NCI-H1092 (cell line): ENCODE measurements at regions not wholly inside any gene's neighbourhood (a gene's known extent, or its start where the extent isn't known, plus 50 kb on each side); places are given as distances from the start of the nearest gene placed in this dataset.
"Not testable (repeated sequence)": the region's sequence is repeated elsewhere in the genome, so short reads cannot be mapped to it uniquely, and the experiment has no call there.

ENCODE experiments used
- DNase-seq: peaks from one replicate; lab custom pipeline; 2025; lab: John Stamatoyannopoulos, UW

- no peak for DNase-seq
Observed at GRCh38 chr7:86202833-86203232, 440.9 kb upstream of the GRM3 start.

GRCh38 chr7:86201767-86202166, 441.9 kb upstream of the GRM3 start:
- no peak for DNase-seq

- DNase-seq = no peak
Observed at GRCh38 chr7:86199881-86200614, 443.7 kb upstream of the GRM3 start.

- no peak for DNase-seq
Observed at GRCh38 chr7:86190351-86190750, 453.4 kb upstream of the GRM3 start.

- DNase-seq = no peak
Observed at GRCh38 chr7:86181474-86181873, 462.2 kb upstream of the GRM3 start.

GRCh38 chr7:86164827-86165226, 478.9 kb upstream of the GRM3 start:
- DNase-seq = no peak

GRCh38 chr7:86158111-86158510, 485.6 kb upstream of the GRM3 start:
- no peak for DNase-seq

GRCh38 chr7:86155623-86156022, 488.1 kb upstream of the GRM3 start:
- DNase-seq = no peak

- DNase-seq = no peak
Observed at GRCh38 chr7:86152926-86153325, 490.8 kb upstream of the GRM3 start.

- no peak for DNase-seq
Observed at GRCh38 chr7:86149024-86149665, 494.6 kb upstream of the GRM3 start.

- no peak for DNase-seq
Observed at GRCh38 chr7:86148501-86148900, 495.2 kb upstream of the GRM3 start.

- no peak for DNase-seq
Observed at GRCh38 chr7:86137343-86137742, 506.4 kb upstream of the GRM3 start.

- no peak for DNase-seq
Observed at GRCh38 chr7:86130268-86130667, 513.4 kb upstream of the GRM3 start.

- DNase-seq = no peak
Observed at GRCh38 chr7:86123476-86123875, 520.2 kb upstream of the GRM3 start.

GRCh38 chr7:86094166-86094669, 549.5 kb upstream of the GRM3 start:
- DNase-seq = no peak

- DNase-seq = no peak
Observed at GRCh38 chr7:86091369-86091768, 552.3 kb upstream of the GRM3 start.

- no peak for DNase-seq
Observed at GRCh38 chr7:86089455-86089854, 554.3 kb upstream of the GRM3 start.

GRCh38 chr7:86064572-86064971, 579.1 kb upstream of the GRM3 start:
- not testable (repeated sequence) for DNase-seq

- DNase-seq = no peak
Observed at GRCh38 chr7:86058649-86059048, 585.1 kb upstream of the GRM3 start.

GRCh38 chr7:86050918-86051317, 592.8 kb upstream of the GRM3 start:
- DNase-seq = no peak

GRCh38 chr7:86049910-86050309, 593.8 kb upstream of the GRM3 start:
- no peak for DNase-seq

GRCh38 chr7:86045197-86045596, 598.5 kb upstream of the GRM3 start:
- not testable (repeated sequence) for DNase-seq

- no peak for DNase-seq
Observed at GRCh38 chr7:86025807-86026206, 617.9 kb upstream of the GRM3 start.

- DNase-seq = no peak
Observed at GRCh38 chr7:86013662-86014061, 630.0 kb upstream of the GRM3 start.
